SK-N-SH (cell line): ENCODE measurements at regions not wholly inside any gene's neighbourhood (a gene's known extent, or its start where the extent isn't known, plus 50 kb on each side); places are given as distances from the start of the nearest gene placed in this dataset.

Experiments
- CTCF ChIA-PET: fragments of 300-600, 350-600 bp; formaldehyde crosslinking; extraction: SDS; loops from one replicate; lab custom pipeline; 2021; lab: Yijun Ruan, JAX
- POLR2A ChIA-PET: fragments of 350-600 bp; sonication (Branson Sonifier 250); formaldehyde crosslinking; extraction: SDS; loops from one replicate; lab custom pipeline; 2020; ENCODE audit warnings: antibody characterized with exemption, inconsistent platforms; lab: Yijun Ruan, JAX
- DNase-seq: peaks from one replicate; pipeline ENCODE4 v3.0.0; 2012
- H2AFZ ChIP-seq: fragments of 200-600 bp; sonication (generic); 2 replicates; pipeline ENCODE4 v1.8.1; 2016; ENCODE audit warnings: antibody characterized with exemption, mild to moderate bottlenecking, low read depth
- H3F3A ChIP-seq: fragments of 200-600 bp; sonication (generic); replicated peaks from 2 replicates; pipeline ENCODE3; 2016; ENCODE audit warnings: antibody characterized with exemption, mild to moderate bottlenecking; ENCODE audit not compliant: insufficient read depth
- H3K27ac ChIP-seq, 2 experiments: fragments of 200-500 bp in 1 of 2; fragments of 200-600 bp in 1 of 2; sonication (Bioruptor generic) in 1 of 2; sonication (generic), shearing (Covaris generic) in 1 of 2; 2 replicates each; pipeline versions ENCODE4 v1.5.1 to v1.6.1; 2014 to 2016; ENCODE audit warnings: low read depth in 2 of 2, inconsistent platforms in 1 of 2, low read length in 1 of 2, mild to moderate bottlenecking in 1 of 2, mixed read lengths in 1 of 2
- H3K27me3 ChIP-seq: fragments of 200-600 bp; sonication (generic), shearing (Covaris generic); 2 replicates; pipeline ENCODE4 v1.6.1; 2016; ENCODE audit warnings: mixed run types; ENCODE audit not compliant: insufficient read depth
- H3K36me3 ChIP-seq, 2 experiments: fragments of 200-500 bp in 1 of 2; fragments of 200-600 bp in 1 of 2; sonication (Bioruptor generic) in 1 of 2; sonication (generic) in 1 of 2; replicated peaks in 1 of 2; 2 replicates each; pipeline versions ENCODE3 to v1.5.1; 2014 to 2016; ENCODE audit warnings: low read length in 1 of 2, mild to moderate bottlenecking in 1 of 2; ENCODE audit not compliant: insufficient read depth in 2 of 2, control insufficient read depth in 1 of 2
- H3K4me1 ChIP-seq, 2 experiments: fragments of 200-500 bp in 1 of 2; fragments of 200-600 bp in 1 of 2; sonication (Bioruptor generic) in 1 of 2; sonication (generic), shearing (Covaris generic) in 1 of 2; 2 replicates each; pipeline versions ENCODE4 v1.5.1 to v1.6.1; 2014 to 2016; ENCODE audit warnings: low read depth in 1 of 2, low read length in 1 of 2, mixed run types in 1 of 2; ENCODE audit not compliant: insufficient read depth in 2 of 2, control insufficient read depth in 1 of 2
- H3K4me2 ChIP-seq: fragments of 200-600 bp; sonication (generic), shearing (Covaris generic); 2 replicates; pipeline ENCODE4 v1.6.1; 2017; ENCODE audit warnings: mixed run types
- H3K4me3 ChIP-seq, 2 experiments: fragments of 200-500 bp in 1 of 2; fragments of 200-600 bp in 1 of 2; sonication (Bioruptor generic) in 1 of 2; sonication (generic), shearing (Covaris generic) in 1 of 2; 2 replicates each; pipeline versions ENCODE4 v1.5.1 to v1.8.1; 2014 to 2016; ENCODE audit warnings: low read depth in 2 of 2, inconsistent platforms in 1 of 2, low read length in 1 of 2, mild to moderate bottlenecking in 1 of 2, mixed read lengths in 1 of 2, moderate library complexity in 1 of 2
- H3K79me2 ChIP-seq: fragments of 200-600 bp; sonication (generic); 2 replicates; pipeline ENCODE4 v1.8.1; 2017; ENCODE audit warnings: mild to moderate bottlenecking; ENCODE audit not compliant: insufficient read depth
- H3K9ac ChIP-seq: fragments of 200-600 bp; sonication (generic); 2 replicates; pipeline ENCODE4 v1.6.1; 2017; ENCODE audit warnings: mixed run types
- H3K9me2 ChIP-seq: fragments of 200-600 bp; sonication (generic); 2 replicates; pipeline ENCODE4 v1.6.1; 2017; ENCODE audit warnings: mixed run types
- H3K9me3 ChIP-seq: fragments of 200-600 bp; sonication (generic); 2 replicates; pipeline ENCODE4 v1.6.1; 2017; ENCODE audit warnings: mixed run types, mild to moderate bottlenecking, moderate library complexity
- H4K20me1 ChIP-seq: fragments of 200-600 bp; sonication (generic); 2 replicates; pipeline ENCODE4 v1.6.1; 2017; ENCODE audit warnings: mild to moderate bottlenecking, mixed run types; ENCODE audit not compliant: insufficient read depth
- CHD2 ChIP-seq: fragments of 150-350 bp; IDR thresholded peaks from 2 replicates; pipeline ENCODE4 v1.6.1; 2018; ENCODE audit warnings: low read length; ENCODE audit not compliant: partially characterized antibody
- GATA2 ChIP-seq: sonication (generic); formaldehyde crosslinking; IDR thresholded peaks from 2 replicates; pipeline ENCODE4 v1.5.0; 2020; ENCODE audit warnings: mild to moderate bottlenecking, missing genetic modification reagents
- MEF2A ChIP-seq: IDR thresholded peaks from 2 replicates; pipeline ENCODE4 v1.4.0; 2012; ENCODE audit warnings: low read depth, borderline replicate concordance
- NRF1 ChIP-seq: IDR thresholded peaks from 2 replicates; pipeline ENCODE4 v1.6.1; 2012; ENCODE audit warnings: low read depth, mild to moderate bottlenecking, low read length
- REST ChIP-seq: IDR thresholded peaks from 2 replicates; pipeline ENCODE4 v1.6.1; 2012; ENCODE audit warnings: mild to moderate bottlenecking, low read depth, low read length, moderate library complexity
- RXRA ChIP-seq: IDR thresholded peaks from 2 replicates; pipeline ENCODE4 v1.4.0; 2012; ENCODE audit warnings: low read depth, mild to moderate bottlenecking, borderline replicate concordance
- SMC3 ChIP-seq: IDR thresholded peaks from 2 replicates; pipeline ENCODE4 v1.6.1; 2012; ENCODE audit warnings: low read depth, low read length, improper control_type of control experiment
- WGBS: methylation state at CpG from one replicate; pipeline ENCODE4 v1.1.6; 2017; ENCODE audit warnings: low lambda C conversion rate; 5-methylcytosine and 5-hydroxymethylcytosine counted together

GRCh38 chr9:78626971-78627370, 330.0 kb downstream of the PSAT1 start:
- no peaks in the 10 kb centered on the region for H3K79me2 ChIP-seq
- no peaks in the 10 kb centered on the region for H3K9me3 ChIP-seq
- ChIA-PET CTCF (interaction anchor here (0.6 to 1.2 kb wide), 2 partner anchors 24 to 947 kb away, joined by 3 read pairs; no protein-coding TSS in a partner anchor), POLR2A (no interaction called here)
- no peaks in the 10 kb centered on the region for H3K27me3 ChIP-seq
- no peak overlapping the region for H2AFZ ChIP-seq
- TF ChIP-seq NRF1: no peak
- TF ChIP-seq CHD2: no peak
- no peak for TF ChIP-seq SMC3
- no peak for TF ChIP-seq RXRA
- no peak for TF ChIP-seq REST
- peaks cover 0 to 6% of the 10 kb centered on the region in 2 experiments; a peak in 2 of 4 replicates for H3K4me1 ChIP-seq
- no peak for DNase-seq
- no peak overlapping the region for H3K27ac ChIP-seq
- no peaks in the 10 kb centered on the region for H3K9me2 ChIP-seq
- no peak overlapping the region for H3K4me3 ChIP-seq
- no peaks in the 10 kb centered on the region for H4K20me1 ChIP-seq
- peaks cover 4% of the 10 kb centered on the region for H3F3A ChIP-seq
- no peaks in the 10 kb centered on the region for H3K36me3 ChIP-seq
- no peak overlapping the region for H3K4me2 ChIP-seq
- no peak overlapping the region for H3K9ac ChIP-seq

- Histone ChIP-seq H3K4me1 (peaks cover 0 to 10% of the 10 kb centered on the region in 2 experiments; a peak in 2 of 4 replicates), H3K36me3 (no peaks in the 10 kb centered on the region), H3K4me2 (no peak overlapping the region), H3K27ac (no peak overlapping the region; a peak in 1 of 4 replicates), H3K9me3 (no peaks in the 10 kb centered on the region), H3K79me2 (no peaks in the 10 kb centered on the region), H3K4me3 (no peak overlapping the region), H3K9ac (no peak overlapping the region), H4K20me1 (no peaks in the 10 kb centered on the region), H2AFZ (no peak overlapping the region), H3K9me2 (no peaks in the 10 kb centered on the region), H3K27me3 (no peaks in the 10 kb centered on the region), H3F3A (no peaks in the 10 kb centered on the region)
- ChIA-PET CTCF (interaction anchor here (0.9 to 2.1 kb wide), 3 partner anchors 14 to 925 kb away, joined by 3 to 6 read pairs (median 5); no protein-coding TSS in a partner anchor), POLR2A (no interaction called here)
- WGBS: 93% methylated on average over 4 of the region's 4 CpGs
- no peak for DNase-seq
- TF ChIP-seq GATA2: no peak
These were observed 334.0 kb downstream of the PSAT1 start for GRCh38 chr9:78630966-78631365.

- Histone ChIP-seq H3K4me3 (no peak overlapping the region), H3K9me2 (no peaks in the 10 kb centered on the region; the same call in 1 of the 2 replicates), H3F3A (no peaks in the 10 kb centered on the region), H3K4me2 (no peak overlapping the region), H3K79me2 (no peaks in the 10 kb centered on the region), H3K4me1 (no peaks in the 10 kb centered on the region), H3K9me3 (no peaks in the 10 kb centered on the region), H2AFZ (no peak overlapping the region), H3K27me3 (no peaks in the 10 kb centered on the region), H4K20me1 (no peaks in the 10 kb centered on the region), H3K9ac (no peak overlapping the region), H3K36me3 (no peaks in the 10 kb centered on the region), H3K27ac (no peak overlapping the region)
- no peak for DNase-seq
- 77% methylated on average over 4 of the region's 4 CpGs for WGBS
- ChIA-PET CTCF (interaction anchor here (0.6 to 1.1 kb wide), 2 partner anchors 87 to 1575 kb away, joined by 3 read pairs; no protein-coding TSS in a partner anchor), POLR2A (no interaction called here)
- TF ChIP-seq MEF2A: no peak
These were observed 343.8 kb downstream of the PSAT1 start for GRCh38 chr9:78640728-78641127.
